Fibroblast of skin of left quadriceps (primary cell): ENCODE measurements at regions not wholly inside any gene's neighbourhood (a gene's known extent, or its start where the extent isn't known, plus 50 kb on each side); places are given as distances from the start of the nearest gene placed in this dataset.

Experiments used
- DNase-seq, 2 experiments: peaks; one replicate each; pipeline ENCODE4 v3.0.0-alpha.2; 2013; ENCODE audit warnings: low read depth in 2 of 2

DNA sequence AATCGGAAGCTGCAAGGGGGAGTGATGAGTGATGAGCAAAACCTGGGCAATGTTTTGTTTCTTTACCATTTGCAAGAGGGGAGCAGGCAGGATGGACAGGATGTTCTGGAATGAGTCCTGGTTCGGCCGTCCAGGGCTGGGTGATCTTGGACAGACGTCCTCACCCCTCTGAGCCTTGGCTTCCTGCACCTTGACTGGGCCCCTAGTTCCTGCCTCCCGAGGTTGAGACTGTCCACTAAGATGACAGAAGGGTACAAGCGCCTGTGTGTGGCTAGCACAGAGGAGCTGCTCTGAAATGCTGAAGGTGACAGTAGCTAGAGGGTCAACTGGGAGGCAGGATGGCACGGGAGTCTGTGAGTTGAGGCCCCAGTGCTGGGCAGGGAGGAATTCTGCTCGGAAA, 306.2 kb downstream of the MN1 start:
- DNase-seq: no peak

GRCh38 chr22:27499121-27499520, 302.4 kb downstream of the MN1 start:
- DNase-seq: no peak

DNA sequence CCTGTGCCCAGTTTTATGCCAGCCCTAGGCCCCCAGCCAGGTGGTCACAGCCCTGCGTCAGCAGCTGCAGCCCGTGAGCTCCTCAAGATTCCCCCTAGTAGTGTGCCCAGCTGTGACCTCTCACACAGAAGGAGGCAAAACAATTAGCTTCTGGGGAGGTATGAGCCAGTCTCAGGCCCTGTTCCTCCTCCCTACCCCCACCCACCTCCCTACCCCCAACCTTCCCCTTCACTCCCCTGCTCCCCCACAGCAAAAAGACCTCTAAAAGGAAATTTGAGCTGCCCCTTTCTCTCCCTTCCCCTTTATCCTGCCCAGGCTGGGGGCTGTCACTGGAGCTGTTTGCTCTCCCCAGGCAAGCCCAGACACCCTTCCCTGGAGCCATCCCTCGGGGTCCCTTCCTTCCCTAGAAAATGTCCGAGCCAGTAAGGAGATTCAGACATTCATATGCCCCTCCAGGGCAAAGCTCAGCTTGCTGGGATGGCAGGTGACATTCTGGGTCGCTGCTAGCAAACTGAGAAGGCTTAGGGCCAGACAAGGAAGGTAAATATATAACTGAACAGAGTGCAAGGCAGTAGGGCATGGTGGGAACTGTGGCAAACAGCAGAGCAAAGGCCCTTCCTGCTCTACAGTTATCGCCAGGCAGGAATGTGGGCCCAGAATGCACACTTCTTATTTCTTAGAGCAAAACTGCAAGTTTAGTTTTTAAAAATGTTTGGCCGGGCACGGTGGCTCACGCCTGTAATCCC, 300.2 kb downstream of the MN1 start:
- DNase-seq: no peak

DNA sequence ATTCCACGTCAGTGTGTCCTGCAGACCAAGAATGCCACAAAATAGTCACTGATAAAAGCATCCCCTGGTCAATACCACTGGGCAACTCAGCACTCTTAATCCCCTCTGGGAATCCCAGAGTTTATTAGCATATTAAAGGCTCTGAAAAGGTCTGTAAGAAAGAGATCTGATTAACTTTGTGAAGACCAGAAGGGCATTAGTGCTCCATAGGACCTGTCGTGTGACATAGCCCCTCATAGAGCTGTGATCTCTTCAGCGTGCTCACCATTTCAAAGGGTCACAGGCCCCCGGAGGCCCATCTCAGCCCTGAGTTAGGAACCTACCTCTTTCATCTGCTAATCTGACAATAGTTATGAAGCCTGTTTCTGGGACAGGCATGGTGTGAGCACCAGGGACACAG, 299.2 kb downstream of the MN1 start:
- no peak for DNase-seq

DNA sequence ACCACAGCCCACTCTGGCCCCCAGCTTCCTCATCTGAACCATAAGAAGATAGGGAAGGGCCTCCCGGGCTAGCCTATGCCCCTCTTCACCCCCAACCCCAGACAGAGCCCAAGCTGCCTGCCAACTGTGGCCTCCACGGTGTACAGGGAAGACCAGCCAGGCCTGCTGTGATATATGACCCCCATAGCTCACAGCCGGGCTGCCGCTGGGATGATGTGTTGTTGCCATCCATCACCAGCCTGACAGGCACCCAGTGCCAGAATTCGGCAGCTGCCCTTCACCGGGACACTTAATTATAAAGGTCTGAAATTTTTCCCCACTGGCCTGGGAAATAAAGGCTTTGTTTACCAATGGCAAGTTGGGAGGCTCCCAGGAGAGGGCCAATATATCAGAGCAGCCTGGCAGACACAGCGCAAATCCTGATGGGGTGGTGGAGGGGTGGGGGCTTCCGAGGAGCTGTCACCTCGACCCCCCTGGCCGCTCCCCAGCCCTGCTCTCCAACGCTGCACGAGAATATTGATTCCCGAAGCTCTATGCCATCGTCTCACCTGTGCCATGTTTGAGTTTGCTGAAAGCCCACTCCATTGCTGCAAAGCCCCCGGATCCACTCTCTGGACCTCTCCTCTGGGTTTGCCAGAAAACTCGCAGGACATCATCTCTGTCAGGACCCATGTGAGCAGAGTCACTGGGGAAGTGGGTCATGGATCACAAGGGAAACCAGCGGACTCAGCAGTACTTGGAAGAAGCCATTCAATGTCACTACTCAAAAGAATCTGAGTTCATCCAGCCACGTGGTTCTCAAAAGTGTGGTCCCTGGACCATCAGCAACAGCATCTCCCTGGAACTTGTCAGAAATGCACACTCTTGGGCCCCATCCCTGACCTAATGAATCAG, 296.9 kb downstream of the MN1 start:
- DNase-seq: no peak

DNA sequence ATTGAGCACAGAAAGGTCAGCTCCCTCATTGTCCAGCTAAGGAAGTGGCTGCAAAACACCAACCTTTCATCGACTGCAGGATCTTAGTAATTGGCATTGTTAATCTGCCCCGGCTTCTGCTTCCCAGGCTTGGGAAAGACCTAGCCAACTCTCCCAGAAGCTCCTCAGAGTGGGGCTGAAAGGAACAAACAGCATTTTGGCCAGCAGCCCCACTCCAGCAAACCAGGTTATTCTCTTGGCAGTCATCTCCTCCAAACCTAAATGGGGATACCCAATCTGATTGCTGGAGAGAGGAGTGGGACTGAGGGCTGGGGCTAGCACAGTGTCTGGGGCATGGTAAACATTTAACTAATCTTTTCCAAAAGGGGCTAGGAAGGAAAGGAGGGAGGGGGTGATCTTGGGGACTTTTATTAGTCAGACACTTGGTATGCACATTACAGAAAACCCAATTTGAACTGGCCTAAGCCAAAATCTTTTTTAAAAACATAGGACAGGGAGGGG, 294.4 kb downstream of the MN1 start:
- no peak for DNase-seq

GRCh38 chr22:27507935-27508526, 293.5 kb downstream of the MN1 start:
- no peak for DNase-seq

GRCh38 chr22:27509132-27509920, 292.2 kb downstream of the MN1 start:
- no peak for DNase-seq

DNA sequence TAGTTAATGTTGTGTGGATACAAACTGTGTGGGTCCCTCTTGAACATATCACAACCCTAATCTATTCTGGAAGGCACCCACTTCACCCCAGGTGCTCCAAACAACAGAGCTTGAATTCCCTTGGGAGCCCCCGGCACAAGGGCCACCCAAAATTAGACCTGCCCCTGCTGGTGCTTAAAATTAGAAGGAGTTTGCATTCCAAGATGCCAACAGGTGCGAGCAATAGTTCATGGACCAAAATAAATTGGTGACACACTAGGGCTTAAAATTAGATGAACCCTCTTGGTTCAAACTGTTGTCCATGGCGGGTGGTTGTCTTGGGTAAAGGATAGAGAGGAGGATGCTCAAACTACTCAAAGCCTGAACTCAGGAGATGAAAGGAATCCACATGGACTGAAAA, 291.5 kb downstream of the MN1 start:
- no peak for DNase-seq

DNA sequence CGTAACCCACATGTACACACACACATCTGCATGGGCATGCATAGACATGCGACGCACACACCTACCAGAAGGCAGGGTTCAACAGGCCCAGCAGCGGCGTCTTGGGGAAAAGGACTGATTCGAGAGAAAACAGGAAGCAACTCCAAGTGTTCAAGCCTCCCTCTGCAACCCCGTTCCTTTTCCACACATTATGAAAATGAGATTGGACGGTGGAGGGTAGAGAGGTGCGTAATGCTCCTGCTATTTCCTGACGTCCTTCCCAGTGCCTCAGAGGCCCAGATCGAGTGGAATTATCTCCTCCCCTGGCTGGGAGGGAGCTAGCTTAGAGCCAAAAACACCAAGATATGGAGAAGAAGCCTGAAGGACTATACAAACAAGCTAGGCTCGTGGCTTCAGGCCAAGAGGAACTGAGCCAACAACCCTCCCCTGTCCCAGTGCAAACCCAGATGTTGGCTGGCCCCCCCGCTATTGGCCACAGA, 289.2 kb downstream of the MN1 start:
- DNase-seq: peak; percentile 93 to 94

GRCh38 chr22:27513021-27513420, 288.5 kb downstream of the MN1 start:
- no peak for DNase-seq

DNA sequence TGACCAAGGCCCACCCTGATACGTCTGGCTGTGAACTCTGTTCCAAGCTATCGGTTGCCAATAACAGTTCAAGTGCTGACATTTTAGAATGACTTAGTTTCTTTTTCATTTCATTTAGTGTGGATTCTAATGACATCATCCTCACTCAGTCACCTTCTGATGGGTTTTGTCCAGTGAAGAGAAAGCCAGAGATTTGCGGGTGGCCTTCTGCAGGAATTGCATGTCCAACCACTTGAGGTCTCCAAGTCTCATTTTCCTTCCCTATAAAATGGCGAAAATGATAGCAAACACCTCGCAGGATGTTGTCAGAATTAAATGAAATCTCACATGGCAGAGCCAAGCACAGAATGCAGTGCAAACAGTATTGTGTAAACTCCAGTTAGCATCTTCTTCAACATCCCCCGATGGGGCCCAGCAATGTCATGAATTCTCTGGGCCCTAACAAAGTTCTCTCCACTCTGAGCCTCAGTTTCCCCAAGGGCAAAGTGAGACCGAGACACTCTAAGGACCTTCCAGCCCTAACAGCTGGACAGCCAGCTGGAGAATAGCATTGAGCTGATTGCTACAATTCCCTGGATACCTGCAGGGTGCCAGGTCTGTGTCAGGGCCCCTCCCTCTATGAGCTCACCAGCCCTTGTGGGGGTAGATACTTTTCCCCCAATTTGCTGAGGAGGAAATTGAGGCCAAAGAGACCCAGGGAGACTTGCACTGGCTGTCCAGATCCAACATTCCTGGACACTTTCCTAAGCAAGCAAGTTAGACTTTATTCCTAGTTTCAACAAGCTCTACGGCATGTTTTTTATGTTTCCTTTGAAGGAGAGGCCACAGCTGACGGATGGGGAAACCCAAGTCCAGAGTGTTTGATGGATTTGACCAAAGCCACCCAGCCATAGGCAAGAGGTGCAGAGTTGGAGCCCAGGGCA, 286.7 kb downstream of the MN1 start:
- no peak for DNase-seq

- DNase-seq: no peak
Measured at GRCh38 chr22:27517361-27518155, 284.0 kb downstream of the MN1 start.

- DNase-seq: no peak
Measured at GRCh38 chr22:27518531-27519340, 282.8 kb downstream of the MN1 start.

DNA sequence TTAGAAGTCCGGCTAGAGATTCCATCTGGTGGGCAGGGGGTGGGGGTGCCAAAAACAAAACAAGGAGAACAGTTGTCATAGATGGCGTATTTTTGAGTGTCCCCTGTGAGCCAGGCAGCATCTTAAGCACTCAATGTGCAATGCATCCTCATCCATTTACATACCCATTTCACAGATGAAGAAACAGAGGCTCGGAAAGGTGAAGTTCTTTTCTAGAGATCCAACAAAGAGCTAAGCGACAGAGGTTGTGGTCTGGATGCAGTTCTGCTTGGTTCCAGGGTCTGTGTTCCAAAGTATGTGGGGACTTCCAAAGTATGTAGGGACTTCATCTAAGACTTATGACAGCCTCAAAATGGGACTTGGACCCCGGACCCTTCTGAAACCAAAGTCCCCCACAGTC, 277.8 kb downstream of the MN1 start:
- no peak for DNase-seq

DNA sequence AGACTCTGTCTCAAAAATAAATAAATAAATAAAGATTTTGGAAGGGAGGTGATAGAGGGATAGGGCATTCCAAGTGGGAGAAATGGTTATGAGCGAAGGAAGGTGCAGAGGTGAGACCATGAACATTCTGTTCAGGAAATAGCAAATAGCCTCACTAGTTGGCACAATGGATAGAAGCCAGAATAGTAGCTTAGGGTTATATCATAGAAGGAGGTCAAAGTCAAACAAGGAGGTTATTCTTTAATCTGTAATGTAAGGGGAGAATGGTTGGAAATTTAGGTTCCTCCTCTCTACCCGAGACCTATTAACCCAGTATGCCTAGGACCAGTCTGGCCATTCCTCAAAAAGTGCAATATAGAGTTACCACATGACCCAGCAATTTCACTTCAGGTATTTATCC, 275.8 kb downstream of the MN1 start:
- no peak for DNase-seq

DNA sequence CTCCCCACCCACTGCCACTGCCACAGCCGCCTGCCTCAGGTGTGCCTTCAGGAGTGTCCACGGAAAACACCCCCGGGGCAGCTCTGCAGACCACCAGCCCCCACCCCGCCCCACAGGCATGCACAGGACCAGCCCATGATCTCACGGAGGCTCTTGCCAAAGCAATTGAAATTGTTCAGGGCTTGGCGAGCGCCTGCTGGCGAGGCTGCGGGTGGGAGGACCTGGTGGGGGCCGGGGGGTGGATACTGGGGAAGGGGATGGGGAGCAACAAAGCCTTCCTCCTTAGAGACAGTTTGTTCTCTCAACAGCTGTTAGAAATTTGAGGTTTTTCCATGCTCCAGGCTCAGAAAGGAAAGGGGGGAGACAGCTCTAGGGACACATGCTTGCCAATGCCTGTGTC, 274.7 kb downstream of the MN1 start:
- no peak for DNase-seq

GRCh38 chr22:27531782-27532530, 269.6 kb downstream of the MN1 start:
- peak; percentile 61 for DNase-seq
